Type B pancreatic cell (in vitro differentiated cells): ENCODE measurements at regions not wholly inside any gene's neighbourhood (a gene's known extent, or its start where the extent isn't known, plus 50 kb on each side); places are given as distances from the start of the nearest gene placed in this dataset.

Source experiments
- DNase-seq: peaks from one replicate; pipeline ENCODE4 v3.0.0; 2021; ENCODE audit warnings: mixed read lengths; ENCODE audit not compliant: unreplicated experiment; ENCODE audit errors: extremely low spot score
- H3K27ac Mint-ChIP-seq: 2 replicates; pipeline ENCODE4 v1.8.0; 2021; ENCODE audit warnings: mild to moderate bottlenecking, mixed read lengths
- H3K27me3 Mint-ChIP-seq: 2 replicates; pipeline ENCODE4 v1.8.0; 2021; ENCODE audit warnings: mixed read lengths
- H3K36me3 Mint-ChIP-seq: 2 replicates; pipeline ENCODE4 v1.8.0; 2021; ENCODE audit warnings: mixed read lengths
- H3K4me1 Mint-ChIP-seq: one replicate; pipeline ENCODE4 v1.8.0; 2021; ENCODE audit warnings: mixed read lengths; ENCODE audit not compliant: unreplicated experiment
- H3K4me3 Mint-ChIP-seq: 2 replicates; pipeline ENCODE4 v1.8.0; 2021; ENCODE audit warnings: mild to moderate bottlenecking, mixed read lengths
- H3K9me3 Mint-ChIP-seq: 2 replicates; pipeline ENCODE4 v1.8.0; 2021; ENCODE audit warnings: mixed read lengths
- CTCF ChIP-seq: fragments of 200-600 bp; sonication (generic); conservative IDR thresholded peaks from 2 replicates; pipeline ENCODE4 v1.5.0; 2021; ENCODE audit warnings: antibody characterized with exemption, mild to moderate bottlenecking

GRCh38 chr21:14683063-14683462 lies 136.9 kb upstream of the SAMSN1 start:
- no peak for DNase-seq
- H3K4me1 Mint-ChIP-seq: no peaks in the 10 kb centered on the region
- H3K27me3 Mint-ChIP-seq: no peaks in the 10 kb centered on the region
- H3K36me3 Mint-ChIP-seq: no peaks in the 10 kb centered on the region
- no peak overlapping the region for H3K27ac Mint-ChIP-seq
- no peaks in the 10 kb centered on the region for H3K9me3 Mint-ChIP-seq
- H3K4me3 Mint-ChIP-seq: no peak overlapping the region
- TF ChIP-seq CTCF: no peak

- H3K9me3 Mint-ChIP-seq: no peaks in the 10 kb centered on the region
- no peak overlapping the region for H3K4me3 Mint-ChIP-seq
- H3K27ac Mint-ChIP-seq: no peak overlapping the region
- H3K27me3 Mint-ChIP-seq: no peaks in the 10 kb centered on the region
- H3K4me1 Mint-ChIP-seq: peaks cover 5% of the 10 kb centered on the region
- H3K36me3 Mint-ChIP-seq: no peaks in the 10 kb centered on the region
- no peak for DNase-seq
- TF ChIP-seq CTCF: no peak
Observed at GRCh38 chr21:14678973-14679574, 133.0 kb upstream of the SAMSN1 start.

GRCh38 chr21:14677639-14678179 lies 131.6 kb upstream of the SAMSN1 start:
- Mint-ChIP-seq H3K4me3 (no peak overlapping the region), H3K36me3 (no peaks in the 10 kb centered on the region), H3K4me1 (peaks cover 5% of the 10 kb centered on the region), H3K27ac (no peak overlapping the region), H3K9me3 (no peaks in the 10 kb centered on the region), H3K27me3 (no peaks in the 10 kb centered on the region)
- no peak for TF ChIP-seq CTCF
- no peak for DNase-seq

GRCh38 chr21:14677013-14677412 lies 130.9 kb upstream of the SAMSN1 start:
- Mint-ChIP-seq H3K4me1 (peaks cover 5% of the 10 kb centered on the region), H3K27me3 (no peaks in the 10 kb centered on the region), H3K36me3 (no peaks in the 10 kb centered on the region), H3K4me3 (no peak overlapping the region), H3K9me3 (no peaks in the 10 kb centered on the region), H3K27ac (no peak overlapping the region)
- TF ChIP-seq CTCF: no peak
- DNase-seq: no peak

- Mint-ChIP-seq H3K4me3 (no peak overlapping the region), H3K36me3 (no peaks in the 10 kb centered on the region), H3K4me1 (peaks cover 5% of the 10 kb centered on the region), H3K27me3 (no peaks in the 10 kb centered on the region), H3K9me3 (no peaks in the 10 kb centered on the region), H3K27ac (peak overlapping the region; percentile 43)
- DNase-seq: no peak
- no peak for TF ChIP-seq CTCF
Observed at GRCh38 chr21:14675774-14676530, 129.8 kb upstream of the SAMSN1 start.
